GM19193 (cell line): ENCODE measurements at regions not wholly inside any gene's neighbourhood (a gene's known extent, or its start where the extent isn't known, plus 50 kb on each side); places are given as distances from the start of the nearest gene placed in this dataset.

ENCODE experiments used
- POLR2A ChIP-seq: IDR thresholded peaks from 4 replicates; pipeline ENCODE4 v1.6.1; 2011; ENCODE audit not compliant: insufficient read depth, insufficient read length; ENCODE audit errors: extremely low read depth

GRCh38 chr2:128554151-128554769, 235.6 kb upstream of the HS6ST1 start:
- TF ChIP-seq POLR2A, result no peak

- no peak for TF ChIP-seq POLR2A
Observed at GRCh38 chr2:128555433-128555832, 236.8 kb upstream of the HS6ST1 start.

GRCh38 chr2:128556089-128556488, 237.4 kb upstream of the HS6ST1 start:
- TF ChIP-seq POLR2A, result no peak

- TF ChIP-seq POLR2A, result no peak
Observed at GRCh38 chr2:128556633-128557032, 238.0 kb upstream of the HS6ST1 start.

DNA sequence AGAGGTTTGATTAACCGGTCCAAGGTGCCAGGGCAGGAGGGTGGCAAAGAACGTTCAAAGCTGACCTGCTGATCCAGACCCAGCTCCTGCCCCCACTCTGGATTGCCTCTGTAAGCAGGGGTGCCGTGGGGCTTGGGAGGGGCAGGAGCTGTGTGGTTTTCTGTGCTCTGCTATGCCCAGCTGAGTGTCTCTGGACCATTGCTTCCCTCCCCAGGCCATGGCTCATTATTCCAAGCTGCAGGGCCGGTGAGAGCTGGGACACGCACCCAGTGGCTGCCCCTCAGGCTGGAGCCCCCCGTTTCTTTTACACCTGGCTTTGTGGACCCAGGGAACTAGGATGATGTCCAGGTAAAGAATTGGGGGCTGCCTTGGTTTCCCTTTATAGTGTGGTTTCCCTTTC, 238.4 kb upstream of the HS6ST1 start:
- TF ChIP-seq POLR2A, result no peak

GRCh38 chr2:128557831-128558241, 239.2 kb upstream of the HS6ST1 start:
- no peak for TF ChIP-seq POLR2A

DNA sequence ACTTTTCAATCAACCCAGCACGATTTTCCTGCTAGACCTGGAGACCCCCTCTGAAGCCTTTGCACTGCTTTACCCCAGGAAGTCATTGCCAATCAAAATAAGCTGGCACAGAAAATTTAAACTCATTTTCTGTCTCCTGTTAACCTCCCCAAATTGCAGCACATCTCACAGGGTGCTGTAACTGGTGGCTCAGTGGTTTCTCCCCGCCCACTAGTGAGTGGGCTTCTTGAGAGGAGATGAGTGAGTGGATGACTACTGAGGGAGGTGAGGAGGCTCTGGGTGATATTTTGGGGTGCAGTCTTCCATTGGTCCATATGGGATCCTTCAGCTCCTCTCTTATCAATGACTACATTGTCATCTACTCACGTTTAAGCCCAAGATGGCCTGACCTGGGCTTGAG, 239.8 kb upstream of the HS6ST1 start:
- TF ChIP-seq POLR2A, result no peak

DNA sequence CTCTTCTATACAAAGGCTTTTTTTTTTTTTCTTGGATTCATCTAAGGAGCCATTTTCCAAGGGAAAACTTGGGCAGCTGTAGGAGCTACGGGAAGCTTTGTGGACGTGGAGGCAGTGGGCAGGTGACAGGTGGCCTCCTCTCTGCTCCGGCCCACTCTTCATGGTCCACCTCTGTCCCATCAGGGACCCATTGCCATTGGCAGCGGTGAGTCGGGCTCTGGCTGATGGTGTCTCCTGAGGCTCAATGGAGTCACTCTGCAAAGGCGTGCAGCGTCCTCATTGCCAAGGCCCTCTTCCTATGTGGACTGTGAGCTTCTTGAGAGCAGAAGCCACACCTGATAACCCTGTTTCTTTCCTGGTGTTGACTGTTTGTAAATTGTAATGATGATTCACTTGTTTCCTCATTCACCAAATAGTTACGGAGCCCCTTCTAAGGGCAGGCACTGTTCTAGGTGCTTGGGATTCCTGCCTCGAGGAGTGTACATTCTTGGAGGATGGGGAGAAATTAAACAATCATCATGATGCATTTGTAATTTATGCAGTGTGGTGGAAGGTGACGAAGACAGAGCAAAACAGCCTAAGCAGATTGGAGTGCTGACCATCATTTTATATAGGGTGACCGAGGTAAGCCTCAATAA, 240.3 kb upstream of the HS6ST1 start:
- no peak for TF ChIP-seq POLR2A

DNA sequence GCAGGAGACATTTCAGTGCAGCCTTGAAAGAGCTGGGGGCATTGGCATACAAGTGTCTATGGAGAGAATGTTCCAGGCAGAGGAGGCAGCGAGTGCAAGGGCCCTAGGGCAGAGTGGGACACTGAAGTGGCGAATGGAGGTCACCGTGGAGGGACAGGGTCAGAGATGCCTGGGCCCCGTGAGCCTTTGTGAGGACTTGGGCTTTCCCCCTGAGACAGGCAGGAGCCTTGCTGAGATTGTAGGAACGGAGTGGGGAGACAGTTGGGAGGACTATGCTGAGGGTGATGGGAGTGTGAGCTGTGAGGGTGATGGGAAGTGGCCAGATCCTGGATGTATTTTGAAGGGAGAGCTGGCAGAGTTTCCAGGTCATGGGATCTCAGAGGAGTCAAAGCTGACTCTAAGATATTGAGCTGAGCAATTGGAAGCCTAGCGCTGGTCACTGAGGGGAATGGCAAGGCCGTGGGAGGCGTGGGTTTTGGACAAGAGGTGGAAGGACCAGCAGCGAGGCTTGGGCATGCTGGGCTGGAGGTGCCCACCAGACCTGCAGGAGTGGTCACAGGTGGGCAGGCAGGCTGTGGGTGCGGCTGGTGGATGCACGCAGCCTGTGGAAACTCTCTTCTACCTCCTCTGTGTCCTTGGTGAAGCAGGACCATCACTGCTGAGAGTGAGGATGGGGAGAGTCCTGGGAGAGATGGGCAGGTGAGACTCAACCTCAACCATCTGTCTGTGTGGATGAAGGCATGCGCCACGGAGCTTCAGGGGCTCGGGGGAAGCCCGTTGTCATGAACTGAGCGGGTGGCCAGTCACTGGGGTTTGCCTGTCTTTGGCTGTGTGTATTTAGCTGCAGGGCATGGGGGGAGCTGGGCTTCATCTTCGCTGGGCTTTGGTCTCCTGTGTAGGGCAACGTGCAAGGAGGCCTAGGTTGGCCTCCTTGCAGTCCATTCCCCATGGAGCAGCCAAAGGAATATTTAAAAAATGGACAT, 241.2 kb upstream of the HS6ST1 start:
- TF ChIP-seq POLR2A, result no peak

DNA sequence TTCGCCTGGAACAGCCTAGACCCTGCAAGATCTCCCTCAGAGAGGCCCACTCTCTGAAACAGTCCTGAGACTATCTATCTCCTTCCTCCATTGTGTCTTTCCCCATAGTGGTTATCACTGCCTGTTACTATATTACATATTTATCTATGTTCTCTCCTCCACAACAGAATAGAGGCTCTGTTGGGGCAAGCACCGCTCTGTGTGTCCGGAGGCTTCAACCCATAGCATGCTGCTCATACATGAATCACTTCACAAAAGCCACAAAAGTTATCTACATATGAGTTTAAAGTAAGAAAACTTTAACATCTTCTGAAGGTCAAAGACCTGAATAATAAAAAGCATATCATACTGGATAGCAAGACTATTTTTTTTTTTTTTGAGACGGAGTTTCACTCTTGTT, 242.1 kb upstream of the HS6ST1 start:
- no peak for TF ChIP-seq POLR2A

DNA sequence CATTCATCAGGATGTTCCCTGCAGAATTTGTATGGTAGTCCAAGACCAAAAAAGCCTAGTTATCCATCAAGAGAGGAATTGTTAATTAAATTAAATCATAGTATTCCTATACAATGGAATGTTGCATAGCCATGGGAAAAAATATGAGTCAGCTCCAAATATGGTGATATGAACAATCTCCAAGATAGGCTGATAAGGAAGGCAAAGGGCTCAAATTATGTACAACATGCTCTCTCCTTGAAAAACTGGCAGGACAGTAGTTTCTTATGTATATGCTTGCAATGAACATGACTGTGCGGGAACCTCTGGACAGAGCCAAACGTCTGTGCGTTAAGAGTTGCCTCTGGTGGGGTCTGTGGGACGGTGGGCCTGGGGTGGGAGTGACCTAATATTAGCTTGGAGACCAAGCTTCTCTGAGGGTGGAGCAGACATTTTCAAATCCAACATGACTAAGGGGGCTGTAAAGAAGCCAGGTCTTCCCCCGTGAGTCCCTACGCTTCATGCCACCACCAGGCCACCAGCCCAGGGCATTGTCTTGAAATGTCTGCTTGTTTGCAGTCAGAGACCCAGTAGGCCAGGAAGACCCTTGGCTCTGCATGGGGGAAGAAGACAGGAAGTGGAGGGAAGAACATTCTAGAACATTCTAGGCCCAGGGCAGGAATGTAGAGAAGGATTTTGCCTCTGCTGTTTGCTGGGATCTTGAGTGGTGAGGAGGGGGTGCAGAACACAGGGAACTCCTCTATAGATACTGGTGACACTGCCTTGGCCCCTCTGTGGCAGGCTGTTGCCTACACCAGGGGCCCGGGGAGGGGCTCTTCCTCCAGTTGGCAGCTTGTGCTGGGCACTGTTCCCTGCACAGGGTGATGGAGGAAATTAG, 244.0 kb upstream of the HS6ST1 start:
- no peak for TF ChIP-seq POLR2A

DNA sequence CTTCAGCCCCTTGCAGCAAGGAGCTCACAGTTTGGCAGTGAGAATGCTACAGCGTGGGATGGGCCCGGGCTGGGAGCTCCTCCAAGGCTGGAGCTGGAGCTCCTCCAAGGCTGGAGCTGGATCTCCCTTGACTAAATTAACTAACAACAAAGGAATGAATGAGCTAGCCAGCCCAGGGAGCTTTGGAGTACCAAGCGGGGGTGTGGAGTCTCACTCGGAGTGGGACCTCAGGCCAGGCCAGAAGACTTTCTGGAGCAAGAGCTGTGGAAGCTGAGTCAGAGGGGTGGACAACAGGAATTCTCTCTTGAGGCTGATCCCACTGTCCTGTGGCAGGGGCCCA, 244.7 kb upstream of the HS6ST1 start:
- TF ChIP-seq POLR2A, result no peak

DNA sequence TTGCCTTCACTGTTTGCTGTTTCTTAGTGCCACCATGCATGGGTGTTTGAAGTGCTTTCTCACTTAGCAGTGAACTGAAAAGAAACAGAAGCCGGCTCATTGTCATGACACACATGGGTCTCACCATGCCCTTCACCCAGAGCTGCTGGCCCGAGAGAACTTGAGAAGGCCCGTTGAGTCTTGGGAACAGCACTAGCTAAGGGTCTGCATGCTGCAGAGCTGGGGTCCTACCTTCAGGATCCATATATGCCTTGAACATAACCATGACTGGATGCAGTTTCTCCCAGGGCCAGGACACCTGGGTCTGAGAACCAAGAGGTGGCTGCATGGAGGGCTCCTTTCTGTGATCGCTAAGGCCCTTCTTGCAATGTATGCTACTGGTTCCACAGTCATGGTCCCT, 245.5 kb upstream of the HS6ST1 start:
- TF ChIP-seq POLR2A, result no peak

- TF ChIP-seq POLR2A, result no peak
Observed at GRCh38 chr2:128564551-128564950, 245.9 kb upstream of the HS6ST1 start.

GRCh38 chr2:128565441-128565840, 246.8 kb upstream of the HS6ST1 start:
- no peak for TF ChIP-seq POLR2A

GRCh38 chr2:128566671-128567070, 248.0 kb upstream of the HS6ST1 start:
- TF ChIP-seq POLR2A, result no peak

- no peak for TF ChIP-seq POLR2A
Observed at GRCh38 chr2:128568106-128568505, 249.4 kb upstream of the HS6ST1 start.
